B cell (primary cell): ENCODE measurements at regions not wholly inside any gene's neighbourhood (a gene's known extent, or its start where the extent isn't known, plus 50 kb on each side); places are given as distances from the start of the nearest gene placed in this dataset.

Experiments used
- ATAC-seq: fragments of 200-7000 bp; cut with Tn5 transposase; one replicate; pipeline ENCODE4 v1.10.0; 2021; ENCODE audit warnings: low read depth, mild to moderate bottlenecking, moderate number of reproducible peaks, moderate library complexity
- CTCF ChIA-PET: fragments of 350-600 bp; sonication (Branson Sonifier 250); formaldehyde crosslinking; loops from one replicate; lab custom pipeline; 2021; ENCODE audit warnings: antibody characterized with exemption, inconsistent platforms; lab: Charles Lee
- POLR2A ChIA-PET: fragments of 350-600 bp; sonication (Branson Sonifier 250); formaldehyde crosslinking; loops from one replicate; lab custom pipeline; 2021; ENCODE audit warnings: antibody characterized with exemption; lab: Charles Lee
- DNase-seq: peaks from one replicate; pipeline ENCODE4 v3.0.0; 2013
- H2AFZ ChIP-seq: 2 replicates; pipeline ENCODE4 v1.6.1; 2012; ENCODE audit warnings: mild to moderate bottlenecking, low read depth, low read length; ENCODE audit not compliant: insufficient read depth, poor library complexity, severe bottlenecking
- H3K27ac ChIP-seq, 2 donors: 1 replicate in 1 of 2; 2 replicates in 1 of 2; pipeline ENCODE4 v1.5.1; 2012 to 2013; ENCODE audit warnings: low read length in 2 of 2, mild to moderate bottlenecking in 2 of 2, moderate library complexity in 1 of 2
- H3K27me3 ChIP-seq, 4 experiments: fragments of 200-600 bp in 1 of 4; sonication (generic) in 1 of 4; replicated peaks in 1 of 4; 1 replicate in 2 of 4; 2 replicates in 2 of 4; pipeline versions ENCODE4 v1.6.1 to v1.7.0; 2013 to 2016; ENCODE audit warnings: low read length in 3 of 4, mild to moderate bottlenecking in 2 of 4, mixed read lengths in 1 of 4, moderate library complexity in 1 of 4; ENCODE audit not compliant: insufficient read depth in 4 of 4, control insufficient read depth in 3 of 4; ENCODE audit errors: control extremely low read depth in 1 of 4
- H3K36me3 ChIP-seq, 2 experiments: replicated peaks in 1 of 2; 1 replicate in 1 of 2; 2 replicates in 1 of 2; pipeline versions ENCODE4 v1.6.1 to v1.7.1; 2013; ENCODE audit warnings: low read length in 1 of 2; ENCODE audit not compliant: insufficient read depth in 2 of 2, control insufficient read depth in 1 of 2; ENCODE audit errors: control extremely low read depth in 1 of 2, extremely low read depth in 1 of 2
- H3K4me1 ChIP-seq, 2 donors: fragments of 200-600 bp in 1 of 2; sonication (generic) in 1 of 2; 1 replicate in 1 of 2; 2 replicates in 1 of 2; pipeline versions ENCODE4 v1.5.1 to v1.6.1; 2013 to 2017; ENCODE audit warnings: low read length in 2 of 2; ENCODE audit not compliant: control insufficient read depth in 2 of 2, insufficient read depth in 2 of 2
- H3K4me2 ChIP-seq: replicated peaks from 2 replicates; pipeline ENCODE3; 2012; ENCODE audit warnings: mild to moderate bottlenecking, low read depth, low read length; ENCODE audit not compliant: poor library complexity, severe bottlenecking
- H3K4me3 ChIP-seq, 5 experiments: fragments of 200-600 bp in 1 of 5; sonication (generic) in 1 of 5; 1 replicate in 3 of 5; 2 replicates in 2 of 5; pipeline versions ENCODE4 v1.5.1 to v1.7.0; 2011 to 2016; ENCODE audit warnings: low read length in 4 of 5, mild to moderate bottlenecking in 4 of 5, low read depth in 2 of 5, control low read depth in 1 of 5, moderate library complexity in 1 of 5; ENCODE audit not compliant: insufficient read depth in 1 of 5; ENCODE audit errors: control extremely low read depth in 1 of 5, extremely low read depth in 1 of 5
- H3K79me2 ChIP-seq: fragments of 200-600 bp; sonication (generic); one replicate; pipeline ENCODE4 v1.6.0; 2016; ENCODE audit warnings: low read length; ENCODE audit not compliant: control insufficient read depth, insufficient read depth
- H3K9ac ChIP-seq: fragments of 200-600 bp; sonication (generic); 2 replicates; pipeline ENCODE4 v1.6.1; 2017; ENCODE audit warnings: mild to moderate bottlenecking, low read length, moderate library complexity
- H3K9me3 ChIP-seq, 3 donors: one replicate each; pipeline versions ENCODE4 v1.6.1 to v1.7.1; 2013; ENCODE audit warnings: low read length in 2 of 3; ENCODE audit not compliant: control insufficient read depth in 2 of 3, insufficient read depth in 1 of 3; ENCODE audit errors: control extremely low read depth in 1 of 3
- H4K20me1 ChIP-seq: 2 replicates; pipeline ENCODE4 v1.6.0; 2012; ENCODE audit warnings: mild to moderate bottlenecking, low read length; ENCODE audit not compliant: insufficient read depth, control insufficient read depth, poor library complexity, severe bottlenecking
- H3K27ac Mint-ChIP-seq: one replicate; pipeline ENCODE4 v1.8.0; 2021; ENCODE audit warnings: mixed read lengths
- H3K27me3 Mint-ChIP-seq: one replicate; pipeline ENCODE4 v1.8.0; 2021; ENCODE audit warnings: mixed read lengths
- H3K4me1 Mint-ChIP-seq: one replicate; pipeline ENCODE4 v1.8.0; 2021; ENCODE audit warnings: mixed read lengths
- H3K4me3 Mint-ChIP-seq: one replicate; pipeline ENCODE4 v1.8.0; 2021; ENCODE audit warnings: mixed read lengths
- H3K9me3 Mint-ChIP-seq: one replicate; pipeline ENCODE4 v1.8.0; 2022; ENCODE audit warnings: mixed read lengths; ENCODE audit not compliant: insufficient read depth
- CTCF ChIP-seq: fragments of 200-600 bp; IDR thresholded peaks from one replicate; pipeline ENCODE4 v1.8.0; 2022; ENCODE audit warnings: antibody characterized with exemption, mild to moderate bottlenecking
- EZH2 ChIP-seq: IDR thresholded peaks from 2 replicates; pipeline ENCODE4 v1.6.1; 2012; ENCODE audit warnings: borderline replicate concordance, low read depth, mild to moderate bottlenecking, moderate library complexity, low read length; ENCODE audit not compliant: insufficient read depth, poor library complexity, severe bottlenecking
- WGBS: methylation state at CpG from one replicate; pipeline ENCODE4 v1.1.5; 2013; ENCODE audit warnings: missing lambda C conversion rate; ENCODE audit not compliant: insufficient coverage; 5-methylcytosine and 5-hydroxymethylcytosine counted together
- intact Hi-C: fragments of 100-400 bp; cut with micrococcal nuclease; formaldehyde crosslinking; loops from one replicate; pipeline ENCODE4 v1.10.0; 2022

GRCh38 chr6:33869826-33870423, 66.1 kb upstream of the MLN start:
- Histone ChIP-seq H2AFZ (no peak overlapping the region), H3K4me3 (no peak overlapping the region), H3K4me2 (no peak overlapping the region), H3K27ac (no peak overlapping the region), H3K79me2 (no peaks in the 10 kb centered on the region), H3K9me3 (peaks cover 0 to 10% (median 0%) of the 10 kb centered on the region in 3 donors), H3K27me3 (peaks cover 0 to 5% (median 2%) of the 10 kb centered on the region in 4 experiments), H4K20me1 (no peaks in the 10 kb centered on the region), H3K36me3 (no peaks in the 10 kb centered on the region), H3K4me1 (no peaks in the 10 kb centered on the region), H3K9ac (no peak overlapping the region)
- DNase-seq: no peak
- POLR2A ChIA-PET: no interaction called here
- H3K27me3 Mint-ChIP-seq: peaks cover 47% of the 10 kb centered on the region
- no peaks in the 10 kb centered on the region for H3K4me1 Mint-ChIP-seq
- H3K27ac Mint-ChIP-seq: no peak overlapping the region
- no peak for ATAC-seq
- TF ChIP-seq EZH2 (no peak), CTCF (no peak)
- H3K9me3 Mint-ChIP-seq: peaks cover 2% of the 10 kb centered on the region
- intact Hi-C loops: no loop called here
- 89% methylated on average over 11 of the region's 11 CpGs for WGBS
- CTCF ChIA-PET: no interaction called here
- no peak overlapping the region for H3K4me3 Mint-ChIP-seq

GRCh38 chr6:33869121-33869520, 65.3 kb upstream of the MLN start:
- 80% methylated on average over 4 of the region's 5 CpGs for WGBS
- TF ChIP-seq CTCF (no peak), EZH2 (no peak)
- Histone ChIP-seq H3K36me3 (no peaks in the 10 kb centered on the region), H3K27me3 (peaks cover 0 to 6% (median 2%) of the 10 kb centered on the region in 4 experiments), H3K9ac (no peak overlapping the region), H3K4me2 (no peak overlapping the region), H3K4me3 (no peak overlapping the region), H4K20me1 (no peaks in the 10 kb centered on the region), H2AFZ (no peak overlapping the region), H3K9me3 (peaks cover 0 to 12% (median 0%) of the 10 kb centered on the region in 3 donors), H3K27ac (no peak overlapping the region), H3K4me1 (no peaks in the 10 kb centered on the region), H3K79me2 (no peaks in the 10 kb centered on the region)
- Mint-ChIP-seq H3K4me1 (no peaks in the 10 kb centered on the region), H3K4me3 (no peak overlapping the region), H3K27me3 (peaks cover 41% of the 10 kb centered on the region), H3K27ac (no peak overlapping the region), H3K9me3 (peaks cover 2% of the 10 kb centered on the region)
- CTCF ChIA-PET: no interaction called here
- intact Hi-C loops: no loop called here
- POLR2A ChIA-PET: no interaction called here
- DNase-seq (no peak), ATAC-seq (no peak)
